WTC11 (cell line): ENCODE measurements at regions not wholly inside any gene's neighbourhood (a gene's known extent, or its start where the extent isn't known, plus 50 kb on each side); places are given as distances from the start of the nearest gene placed in this dataset.
"Not testable (repeated sequence)": the region's sequence is repeated elsewhere in the genome, so short reads cannot be mapped to it uniquely, and the experiment has no call there.

Experiments used
- ATF2 ChIP-seq: sonication (generic); formaldehyde crosslinking; IDR thresholded peaks from 2 replicates; pipeline ENCODE4 v1.8.1; 2022; ENCODE audit warnings: low read depth, missing genetic modification reagents, borderline replicate concordance
- CTCF ChIP-seq: fragments of 200-600 bp; IDR thresholded peaks from 2 replicates; pipeline ENCODE4 v1.8.0; 2022; ENCODE audit warnings: antibody characterized with exemption
- ESRRA ChIP-seq: sonication (generic); formaldehyde crosslinking; IDR thresholded peaks from 2 replicates; pipeline ENCODE4 v1.8.1; 2022; ENCODE audit warnings: mild to moderate bottlenecking, missing genetic modification reagents, borderline replicate concordance
- GABPB1 ChIP-seq: sonication (generic); formaldehyde crosslinking; IDR thresholded peaks from 2 replicates; pipeline ENCODE4 v1.8.1; 2023; ENCODE audit warnings: mild to moderate bottlenecking, missing genetic modification reagents
- HMGXB4 ChIP-seq: sonication (generic); formaldehyde crosslinking; IDR thresholded peaks from 2 replicates; pipeline ENCODE4 v1.8.1; 2023; ENCODE audit warnings: mild to moderate bottlenecking, moderate library complexity, missing genetic modification reagents
- MAX ChIP-seq: sonication (generic); formaldehyde crosslinking; IDR thresholded peaks from 2 replicates; pipeline ENCODE4 v1.8.0; 2022; ENCODE audit warnings: mild to moderate bottlenecking, missing genetic modification reagents
- SMAD3 ChIP-seq: sonication (generic); formaldehyde crosslinking; IDR thresholded peaks from 2 replicates; pipeline ENCODE4 v1.8.0; 2022; ENCODE audit warnings: missing genetic modification reagents, mild to moderate bottlenecking, borderline replicate concordance
- ZMAT4 ChIP-seq: fragments of 250-450 bp; sonication (Bioruptor Pico); IDR thresholded peaks from 2 replicates; pipeline ENCODE4 v1.9.0; 2021; ENCODE audit warnings: mild to moderate bottlenecking

GRCh38 chr17:33931148-33931814 lies 323.8 kb upstream of the CCL2 start:
- not testable (repeated sequence) for TF ChIP-seq GABPB1 (CRISPR knock-in tag); ESRRA (CRISPR knock-in tag); CTCF; SMAD3; ZMAT4 (CRISPR knock-in tag); HMGXB4 (CRISPR knock-in tag); MAX (CRISPR knock-in tag); ATF2 (CRISPR knock-in tag)
